ENCODE measurements at regions not wholly inside any gene's neighbourhood (a gene's known extent, or its start where the extent isn't known, plus 50 kb on each side); places are given as distances from the start of the nearest gene placed in this dataset.

DNA sequence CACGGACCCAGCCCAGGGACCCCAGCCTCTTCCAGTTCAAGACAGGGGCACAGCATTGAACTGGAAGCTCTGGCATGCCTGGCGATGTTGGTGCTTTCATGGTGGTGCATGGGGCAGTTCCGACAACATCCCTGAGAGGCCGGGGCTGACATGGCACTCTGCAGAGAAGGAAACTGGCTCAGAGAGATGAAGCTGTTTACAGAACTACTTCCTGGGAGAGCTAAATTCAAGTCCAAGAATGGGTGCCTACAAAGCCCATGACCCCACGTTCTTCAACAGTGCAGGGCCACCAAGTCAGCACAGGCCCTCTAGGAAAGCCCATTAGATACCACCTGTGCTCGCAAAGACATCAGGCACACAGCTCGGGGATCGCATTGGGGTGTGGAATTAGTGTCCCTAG is 470.9 kb upstream of the MGMT start:
- intact Hi-C loops (cut with DNase I) = no loop called here
- DNase-seq (ENCODE audit: low spot score) = no peak

DNA sequence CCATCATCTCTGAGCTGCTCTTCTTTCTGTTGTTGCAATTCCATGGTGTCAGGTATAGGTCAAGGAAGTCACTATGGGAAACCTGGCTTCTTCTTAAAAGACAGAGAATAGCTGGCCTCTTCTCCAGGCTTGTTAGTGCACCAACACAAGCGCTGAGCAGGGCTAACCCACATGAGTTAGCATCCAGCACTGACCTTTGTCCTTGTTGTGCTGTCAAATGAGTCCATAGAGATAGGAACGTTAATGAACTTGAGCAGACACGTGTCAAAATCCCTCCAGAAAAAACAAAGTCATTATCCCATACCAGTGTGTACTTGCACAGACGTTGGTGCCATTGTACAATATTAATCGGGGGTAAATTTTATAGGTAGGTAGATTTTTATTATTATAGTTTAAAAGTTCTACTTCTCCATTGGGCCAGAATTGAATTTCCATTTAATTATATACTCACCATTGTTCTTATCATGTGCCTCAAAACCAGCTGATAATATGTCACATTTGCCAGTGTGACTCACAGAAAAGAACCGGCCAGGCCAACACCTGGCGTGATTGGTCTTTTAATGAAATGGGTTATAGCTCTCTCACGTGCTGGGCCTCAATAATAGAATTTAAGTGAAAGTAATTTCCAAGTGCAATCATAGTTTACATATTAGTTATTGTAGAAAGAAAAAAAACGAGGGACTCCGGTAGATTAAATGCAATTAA is 468.8 kb upstream of the MGMT start:
- no peak for DNase-seq (ENCODE audit: low spot score)
- intact Hi-C loops (cut with DNase I) = no loop called here

DNA sequence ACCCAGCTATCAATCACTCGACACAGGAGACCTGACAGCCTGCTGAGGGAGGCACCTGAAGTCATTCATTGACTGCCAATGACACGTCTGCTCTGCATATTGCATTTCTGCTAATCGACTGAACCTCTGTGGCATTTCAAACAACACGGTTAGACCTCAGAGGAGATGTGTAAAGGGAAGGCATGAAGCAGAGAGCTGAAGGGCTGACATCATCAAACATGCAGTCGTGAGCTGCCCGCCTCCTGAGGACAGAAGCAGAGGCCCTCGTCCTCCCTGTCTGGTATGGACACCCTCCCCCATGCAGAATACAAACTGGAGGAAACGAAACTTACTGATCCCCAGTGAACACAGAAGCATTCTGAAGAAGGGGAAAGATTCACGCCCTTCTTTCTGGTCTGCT is 462.6 kb upstream of the MGMT start:
- intact Hi-C loops (cut with DNase I) = no loop called here
- no peak for DNase-seq (ENCODE audit: low spot score)

DNA sequence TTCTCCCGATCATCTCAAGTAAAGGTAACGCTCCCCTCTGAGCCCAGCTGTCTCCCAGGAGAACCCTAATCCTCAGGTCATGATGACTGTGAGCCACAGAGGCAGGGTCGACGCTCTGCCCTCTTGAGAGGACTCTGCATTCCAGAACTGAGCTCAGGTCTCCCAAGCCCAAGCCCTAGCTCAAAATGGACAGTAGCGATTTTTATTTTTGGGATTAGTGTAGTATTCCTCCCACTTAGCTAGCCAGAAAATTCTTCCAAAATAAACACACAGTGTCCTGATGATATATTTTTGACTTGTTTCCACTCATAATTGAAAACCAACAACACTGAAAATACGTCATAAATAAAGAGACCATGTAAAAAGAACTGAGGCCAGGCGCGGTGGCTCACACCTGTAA is 462.0 kb upstream of the MGMT start:
- DNase-seq (ENCODE audit: low spot score) = no peak
- intact Hi-C loops (cut with DNase I) = no loop called here

DNA sequence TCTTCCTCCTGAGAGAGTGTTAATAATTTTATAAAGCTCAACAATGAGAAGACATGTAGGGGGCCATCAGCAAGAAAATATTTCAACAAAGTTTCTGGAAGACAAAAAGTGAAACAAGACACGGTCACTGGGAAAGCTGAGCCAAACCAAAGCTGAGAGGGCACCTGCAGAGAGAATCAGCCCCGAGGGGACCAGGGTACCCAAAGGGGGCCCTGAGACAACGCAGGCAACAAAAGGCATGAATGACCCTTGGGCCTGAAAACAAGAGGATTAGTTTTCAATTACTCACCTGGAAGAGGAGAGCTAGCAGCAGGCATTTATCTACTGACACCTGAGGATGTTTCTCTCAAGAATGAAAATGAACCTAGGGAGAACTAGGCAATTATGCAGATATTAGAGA is 461.2 kb upstream of the MGMT start:
- DNase-seq (ENCODE audit: low spot score) = no peak
- intact Hi-C loops (cut with DNase I) = no loop called here

DNA sequence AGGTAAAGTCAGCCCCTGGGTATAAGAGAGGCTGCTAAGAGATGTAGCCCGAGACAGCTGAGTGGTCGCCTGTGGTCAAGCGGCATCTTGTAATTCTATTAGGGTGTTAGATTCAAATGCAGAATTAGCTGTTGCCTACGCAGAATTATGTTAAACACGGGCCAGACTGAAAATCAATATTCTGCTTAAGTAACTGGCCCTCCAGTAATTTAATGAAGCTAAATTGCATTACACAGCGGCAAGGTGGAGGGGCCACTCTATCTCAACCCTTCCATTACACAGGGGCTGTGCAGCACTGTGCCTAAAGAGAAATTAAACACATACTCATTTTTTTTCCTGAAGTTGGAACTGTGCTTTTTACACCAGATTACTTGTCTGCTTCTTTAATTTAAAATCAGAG is 448.5 kb upstream of the MGMT start:
- intact Hi-C loops (cut with DNase I) = no loop called here
- DNase-seq (ENCODE audit: low spot score) = no peak

DNA sequence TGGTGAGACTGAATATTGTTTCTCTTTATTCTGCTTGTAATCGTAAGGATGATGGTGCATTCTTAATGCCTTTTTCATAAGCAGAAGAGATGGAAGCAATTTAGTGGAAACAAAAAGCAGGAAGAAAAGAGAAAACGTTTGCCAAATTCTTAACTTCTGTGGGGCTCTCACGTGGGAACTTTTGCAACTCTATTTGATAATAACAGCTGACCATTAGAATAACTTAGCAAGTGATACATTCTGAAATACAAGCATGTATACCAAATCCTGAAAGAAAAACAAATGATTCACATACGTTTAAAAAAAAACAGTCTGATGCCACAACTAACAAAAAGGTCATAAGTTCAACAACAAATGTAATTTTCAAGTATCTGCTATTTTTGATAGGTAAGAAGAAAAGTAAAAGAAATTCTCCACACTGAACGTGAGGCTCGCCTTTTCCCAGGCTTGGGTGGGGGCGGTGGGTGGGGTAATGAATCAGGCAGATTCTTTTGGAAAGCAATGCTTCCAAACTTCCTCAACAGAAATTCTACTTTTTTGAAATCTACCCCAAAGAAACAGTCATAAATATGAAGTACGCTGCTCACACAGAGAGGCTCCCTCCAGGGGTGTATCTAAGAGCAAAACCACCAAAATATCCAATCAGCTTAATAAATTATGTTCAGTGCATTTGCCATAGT is 446.2 kb upstream of the MGMT start:
- no peak for DNase-seq (ENCODE audit: low spot score)
- intact Hi-C loops (cut with DNase I) = loop anchor here (10.0 kb wide), 2 partner anchors 96 to 1114 kb away; partner anchors contain the start of gene GLRX3

DNA sequence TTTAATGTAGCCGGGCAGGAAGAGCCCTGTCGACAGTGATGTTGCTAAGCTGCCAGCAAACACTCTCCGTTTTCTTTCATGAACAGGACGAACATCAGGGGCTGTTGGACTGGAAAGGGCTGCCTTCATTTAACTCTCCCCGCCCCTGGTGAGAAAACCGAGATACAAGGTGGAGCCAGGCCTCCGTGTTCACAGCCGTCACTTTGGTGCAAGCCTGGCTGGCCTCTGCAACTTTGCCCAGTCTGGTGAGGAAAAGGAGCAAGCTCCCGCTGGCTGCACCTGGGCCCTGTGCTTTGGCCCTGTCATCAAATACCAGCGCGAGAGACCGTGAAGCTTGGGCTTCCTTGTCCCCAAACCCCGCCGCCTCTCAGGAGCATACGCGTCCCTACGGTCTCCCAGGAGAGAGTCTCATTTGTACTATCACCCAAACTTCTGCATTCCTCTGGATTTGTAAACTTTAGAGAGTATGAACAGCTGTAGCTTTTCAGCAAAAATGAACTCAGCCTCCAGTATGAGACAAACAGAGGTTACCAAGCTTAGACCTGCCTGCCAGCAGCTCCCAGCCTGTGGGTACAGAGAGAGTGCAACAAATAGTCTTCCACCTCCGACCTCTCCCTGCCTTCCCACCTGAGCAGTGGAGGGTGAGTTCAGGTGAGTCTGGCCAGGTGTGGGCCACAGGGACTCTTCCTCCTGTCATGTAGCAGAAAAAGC is 445.3 kb upstream of the MGMT start:
- intact Hi-C loops (cut with DNase I) = loop anchor here (10.0 kb wide), 2 partner anchors 97 to 1113 kb away; partner anchors contain the start of gene GLRX3
- no peak for DNase-seq (ENCODE audit: low spot score)

DNA sequence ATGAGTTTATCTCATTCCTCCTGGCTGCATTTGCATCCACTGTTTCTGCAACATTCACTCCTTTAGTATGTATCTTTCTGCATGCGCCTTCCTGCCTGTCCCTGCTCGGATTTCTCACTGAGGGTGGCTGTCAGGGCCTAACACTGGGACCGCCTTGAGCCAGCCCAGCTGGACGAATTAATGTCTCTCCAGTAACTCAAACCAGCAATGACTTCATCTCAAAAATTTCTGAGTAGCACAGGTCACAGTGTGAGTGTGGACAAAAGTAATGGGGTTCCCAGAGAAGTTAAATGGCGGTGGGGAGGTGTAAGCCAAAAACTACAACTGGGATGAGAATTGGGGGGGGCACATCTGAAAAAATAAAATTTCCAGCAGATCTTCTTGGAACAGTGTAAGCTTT is 444.0 kb upstream of the MGMT start:
- intact Hi-C loops (cut with DNase I) = loop anchor here (10.0 kb wide), 2 partner anchors 98 to 1112 kb away; partner anchors contain the start of gene GLRX3
- DNase-seq (ENCODE audit: low spot score) = no peak

DNA sequence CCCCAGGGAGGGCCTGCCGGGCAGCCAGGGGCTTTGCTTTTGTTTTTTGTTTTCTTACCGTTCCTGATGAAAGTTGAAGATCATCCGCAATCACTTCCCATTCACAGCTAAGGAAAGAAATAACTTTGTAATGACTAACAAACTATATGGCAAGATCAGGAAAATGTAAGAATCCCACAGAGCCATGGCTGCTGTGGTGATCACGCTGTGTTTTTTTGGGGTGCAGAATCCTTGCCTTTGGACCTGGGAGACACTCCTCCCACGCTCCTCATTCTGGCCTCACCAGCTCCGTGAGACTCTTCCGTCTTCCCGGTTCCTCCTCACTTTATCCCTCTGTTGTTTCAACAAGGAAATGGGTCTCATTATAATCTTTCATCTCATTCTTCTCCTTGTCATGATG is 443.0 kb upstream of the MGMT start:
- intact Hi-C loops (cut with DNase I) = loop anchor here (10.0 kb wide), 2 partner anchors 99 to 1111 kb away; partner anchors contain the start of gene GLRX3
- DNase-seq (ENCODE audit: low spot score) = no peak

DNA sequence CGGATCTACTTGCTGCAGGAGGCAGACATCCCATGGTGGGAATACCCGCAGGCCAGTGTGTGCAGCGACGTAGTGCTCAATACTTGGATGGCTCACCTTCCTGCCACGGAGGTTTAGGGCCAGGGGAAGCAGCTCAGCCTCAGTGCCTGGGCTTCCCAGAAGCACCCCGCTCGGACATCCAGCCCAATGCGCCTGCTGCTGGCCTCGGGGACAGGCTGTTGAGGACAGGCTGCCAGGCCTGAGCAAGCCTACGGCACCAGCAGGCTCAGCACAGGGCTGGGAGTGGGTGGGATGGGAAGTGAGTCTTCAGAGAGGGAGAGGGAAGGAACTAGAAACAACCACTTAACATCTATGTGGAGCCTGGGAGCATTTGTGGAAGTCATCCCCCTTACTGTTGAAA is 441.3 kb upstream of the MGMT start:
- DNase-seq (ENCODE audit: low spot score) = no peak
- intact Hi-C loops (cut with DNase I) = loop anchor here (10.0 kb wide), 2 partner anchors 101 to 1109 kb away; partner anchors contain the start of gene GLRX3

DNA sequence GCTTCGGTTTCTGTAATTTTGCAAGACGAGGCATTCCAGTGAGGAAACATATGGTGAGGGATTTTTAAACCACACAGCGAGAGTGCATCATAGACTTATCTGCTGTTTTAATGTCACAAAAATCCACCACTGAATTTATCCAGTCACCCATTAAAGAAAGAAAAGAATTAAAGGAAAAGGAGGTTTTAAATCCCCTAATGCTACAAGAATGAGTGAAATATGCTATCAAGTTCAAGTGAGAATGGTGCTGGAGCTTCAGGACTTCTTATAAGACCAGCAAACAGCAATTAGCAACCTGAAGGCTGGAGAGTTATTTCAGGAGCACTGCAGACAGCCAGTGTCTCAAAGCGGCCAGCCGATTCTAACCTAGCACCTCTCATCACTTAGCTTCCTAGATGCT is 439.1 kb upstream of the MGMT start:
- DNase-seq (ENCODE audit: low spot score) = no peak
- intact Hi-C loops (cut with DNase I) = loop anchor here (10.0 kb wide), 2 partner anchors 103 to 1107 kb away; partner anchors contain the start of gene GLRX3

DNA sequence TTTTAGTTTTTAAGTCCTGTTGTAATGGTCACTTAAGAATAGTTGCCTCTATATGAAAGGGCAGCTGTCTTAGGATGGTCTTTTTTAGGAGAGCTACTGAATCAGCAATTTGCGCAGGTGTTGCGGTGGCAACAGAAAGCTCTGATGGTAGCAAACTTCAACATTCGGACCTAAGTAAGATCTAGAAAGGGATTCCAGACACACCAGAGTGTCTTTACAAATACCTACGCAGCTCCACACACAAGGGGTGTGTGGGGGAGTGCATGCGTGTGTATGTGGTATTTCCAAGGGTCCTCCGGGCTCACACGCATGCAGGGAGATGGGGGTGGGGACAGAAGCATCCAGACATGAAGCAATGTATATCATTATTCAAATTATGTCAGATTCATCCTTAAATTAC is 438.6 kb upstream of the MGMT start:
- intact Hi-C loops (cut with DNase I) = loop anchor here (10.0 kb wide), 2 partner anchors 104 to 1106 kb away; partner anchors contain the start of gene GLRX3
- no peak for DNase-seq (ENCODE audit: low spot score)

DNA sequence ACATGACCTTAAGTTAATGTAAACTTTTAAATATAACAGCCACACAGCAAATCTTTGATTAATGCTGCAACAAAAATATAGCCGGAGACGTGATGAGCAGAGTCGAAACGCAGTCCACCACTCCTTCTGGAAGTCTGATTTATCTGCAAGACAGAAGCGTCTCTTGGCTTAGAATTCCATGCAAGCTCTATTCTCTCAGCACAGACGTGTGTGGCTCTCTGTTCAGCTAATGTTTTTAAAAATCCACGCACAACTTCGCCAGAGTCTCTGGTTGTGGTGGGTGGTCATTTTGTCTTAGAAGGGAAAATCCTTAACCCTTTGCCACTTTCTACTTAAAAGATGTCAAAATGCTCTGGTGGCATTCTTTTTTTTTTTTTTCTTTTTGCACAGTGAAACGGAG is 438.0 kb upstream of the MGMT start:
- intact Hi-C loops (cut with DNase I) = loop anchor here (10.0 kb wide), 2 partner anchors 104 to 1106 kb away; partner anchors contain the start of gene GLRX3
- DNase-seq (ENCODE audit: low spot score) = no peak

DNA sequence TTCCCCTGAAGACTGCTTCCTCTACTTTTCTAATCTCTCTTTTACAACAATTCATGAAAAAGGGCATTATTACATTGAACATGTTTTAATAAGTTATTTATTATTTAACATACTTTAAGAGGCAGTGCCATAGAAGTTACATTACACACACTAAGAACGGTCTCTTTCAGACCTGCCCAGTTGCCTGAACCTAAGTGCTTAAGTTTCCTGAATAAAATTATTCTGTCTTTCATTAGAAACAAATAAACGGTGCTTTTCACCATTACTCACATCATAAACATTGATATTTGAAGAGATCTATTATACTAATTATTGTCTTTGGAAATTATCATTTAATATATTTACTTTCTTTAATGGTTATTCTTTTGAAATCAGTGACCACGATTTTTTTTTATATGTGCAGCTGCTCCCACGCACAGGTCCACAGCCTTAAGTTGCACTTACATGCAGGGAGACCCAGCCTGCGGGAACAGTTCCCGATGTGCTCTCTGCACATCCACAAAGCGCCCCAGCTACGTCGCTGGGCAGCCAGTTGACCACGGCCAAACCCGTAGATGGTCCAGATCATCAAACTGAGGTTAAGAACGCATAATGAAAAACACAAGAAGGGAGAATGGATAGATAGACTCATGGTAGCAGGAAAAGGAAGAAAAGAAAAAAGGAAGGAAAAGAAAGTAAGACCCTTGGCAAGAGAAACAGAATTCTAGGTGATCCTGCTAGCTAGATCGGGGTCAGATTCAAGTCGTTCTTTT is 437.0 kb upstream of the MGMT start:
- intact Hi-C loops (cut with DNase I) = loop anchor here (5.0 to 10.0 kb wide), 3 partner anchors 105 to 1105 kb away; partner anchors contain the start of gene GLRX3
- DNase-seq (ENCODE audit: low spot score) = no peak

DNA sequence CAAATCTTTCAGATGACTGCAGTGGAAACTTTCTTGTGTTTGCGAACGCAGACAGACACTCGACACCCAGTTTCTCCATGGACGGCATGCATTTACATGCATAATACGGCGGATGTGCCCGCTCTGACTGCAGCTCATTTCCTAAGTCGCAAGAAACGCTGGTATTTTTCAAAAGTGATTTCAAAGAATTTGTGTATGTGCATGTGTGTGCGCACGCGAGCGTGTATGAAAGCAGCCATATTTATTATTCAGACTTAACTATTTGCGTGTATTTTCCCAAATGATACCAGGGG is 436.5 kb upstream of the MGMT start:
- DNase-seq (ENCODE audit: low spot score) = no peak
- intact Hi-C loops (cut with DNase I) = loop anchor here (5.0 kb wide), 1 partner anchor 302 kb away; no protein-coding TSS in a partner anchor

DNA sequence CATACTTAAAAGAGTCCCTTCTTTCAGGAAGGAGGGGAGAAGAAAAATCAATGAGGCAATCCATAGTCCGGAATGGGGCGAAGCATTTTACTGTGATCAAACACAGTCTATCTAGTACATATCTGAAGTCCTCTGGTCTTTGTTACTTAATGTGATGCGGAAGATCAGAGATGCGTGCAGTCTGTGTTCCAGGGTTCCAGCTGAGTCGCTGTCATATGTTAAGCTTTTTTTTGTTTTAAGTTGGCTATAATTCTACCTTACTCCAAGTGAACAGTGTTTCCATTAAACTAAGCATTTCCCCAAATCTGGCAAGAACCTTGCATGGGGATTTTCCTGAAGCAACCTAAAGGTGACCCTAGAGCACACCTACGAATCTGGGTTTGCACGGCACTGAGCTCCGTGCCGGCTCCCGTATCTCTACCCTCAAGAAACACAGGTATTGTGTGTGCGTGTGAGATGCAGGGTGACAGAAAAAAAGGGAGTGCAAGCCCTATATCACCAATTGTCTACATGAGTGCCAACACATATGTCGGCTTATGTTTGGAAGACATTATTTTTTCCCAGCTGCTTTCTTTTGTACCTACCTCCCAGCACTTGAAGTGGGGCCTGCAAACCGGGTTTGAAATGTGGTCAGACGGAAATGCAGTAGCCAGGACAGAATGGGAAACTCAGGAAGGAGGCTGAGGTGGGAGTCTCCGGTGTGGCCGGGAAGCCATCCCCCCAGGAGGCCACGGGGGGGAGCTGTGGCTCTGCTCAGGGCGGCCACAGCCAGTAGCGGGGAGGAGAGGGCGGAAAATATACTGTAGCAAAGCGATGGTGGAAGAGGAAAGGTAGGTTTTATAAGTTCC is 435.8 kb upstream of the MGMT start:
- intact Hi-C loops (cut with DNase I) = loop anchor here (5.0 kb wide), 1 partner anchor 301 kb away; no protein-coding TSS in a partner anchor
- DNase-seq (ENCODE audit: low spot score) = no peak

DNA sequence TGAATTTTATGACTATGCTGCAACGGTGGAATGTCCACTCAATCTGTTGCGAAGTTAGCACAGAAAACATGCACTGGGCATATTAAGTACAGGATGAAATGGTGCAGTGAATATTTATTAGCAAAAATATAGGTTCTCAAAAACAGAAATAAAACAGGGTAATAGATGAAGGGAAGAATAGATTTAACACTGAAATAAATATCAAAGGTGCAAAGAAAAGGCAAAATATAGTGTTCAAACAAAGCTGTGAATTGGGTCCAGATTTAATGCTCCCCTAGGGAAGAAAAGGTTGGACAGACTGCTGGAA is 435.2 kb upstream of the MGMT start:
- DNase-seq (ENCODE audit: low spot score) = no peak
- intact Hi-C loops (cut with DNase I) = loop anchor here (1.0 to 5.0 kb wide), 2 partner anchors 301 to 938 kb away; no protein-coding TSS in a partner anchor

Data from cardiac septum (tissue), 1 donor.